ENCODE measurements at regions not wholly inside any gene's neighbourhood (a gene's known extent, or its start where the extent isn't known, plus 50 kb on each side); places are given as distances from the start of the nearest gene placed in this dataset.
"Not testable (repeated sequence)": the region's sequence is repeated elsewhere in the genome, so short reads cannot be mapped to it uniquely, and the experiment has no call there.

DNA sequence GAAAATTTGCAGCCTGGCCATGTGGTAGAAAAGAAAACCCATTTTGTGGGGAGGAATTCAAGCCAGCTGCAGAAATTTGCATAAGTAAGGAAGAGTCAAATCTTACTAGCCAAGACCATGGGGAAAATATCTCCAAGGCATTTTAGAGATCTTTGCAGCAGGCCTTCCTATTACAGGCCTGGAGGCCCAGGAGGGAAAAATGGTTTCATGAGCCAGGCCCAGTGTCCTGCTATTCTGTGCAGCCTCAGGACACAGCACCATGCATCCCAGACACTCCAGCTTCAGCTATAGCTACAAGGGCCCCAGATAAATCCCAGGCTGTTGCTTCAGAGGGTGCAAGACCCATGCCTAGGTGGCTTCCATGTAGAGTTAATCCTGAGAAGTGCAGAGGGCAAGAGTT lies 1590.1 kb upstream of the PRR20A start:
- no peak for DNase-seq (ENCODE audit: extremely low read depth, low read depth, low spot score)

DNA sequence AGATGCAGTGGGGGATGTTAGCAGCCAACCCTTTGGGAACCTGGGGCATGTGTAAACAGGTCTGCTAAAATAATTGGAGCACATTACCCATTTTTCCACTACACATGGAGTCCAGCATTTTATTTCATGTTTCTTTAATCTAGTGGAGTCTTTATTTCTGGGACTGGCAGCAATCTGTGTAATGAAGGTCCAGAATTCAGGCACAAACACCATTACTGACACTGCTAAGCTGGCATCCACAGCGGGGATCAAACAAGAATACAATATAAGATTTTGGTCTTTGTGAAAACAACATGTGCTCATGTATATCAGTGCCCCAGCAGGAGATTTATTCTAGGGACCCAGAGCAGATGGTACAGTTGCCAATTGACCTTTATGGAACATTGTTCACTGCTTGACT lies 1587.0 kb upstream of the PRR20A start:
- no peak for DNase-seq (ENCODE audit: extremely low read depth, low read depth, low spot score)

DNA sequence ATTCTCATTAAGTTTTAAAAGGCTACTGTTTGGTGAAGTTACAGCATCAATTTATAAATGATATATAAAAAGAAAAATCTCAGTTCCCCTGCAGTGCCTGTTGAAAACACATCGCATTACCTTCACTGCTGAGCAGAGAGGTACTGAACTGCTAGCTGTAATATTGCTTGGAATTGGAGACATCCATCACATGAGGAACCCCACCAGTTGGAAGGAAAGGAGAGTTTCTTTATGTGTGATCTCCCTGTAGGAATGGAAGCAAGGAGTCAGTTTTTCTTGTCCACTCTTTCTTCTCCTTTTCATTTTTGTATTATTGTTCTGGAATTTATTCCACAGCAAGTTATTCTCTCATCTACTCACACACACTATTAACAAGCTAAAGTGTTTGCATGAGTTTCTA lies 1586.0 kb upstream of the PRR20A start:
- no peak for DNase-seq (ENCODE audit: extremely low read depth, low read depth, low spot score)

DNA sequence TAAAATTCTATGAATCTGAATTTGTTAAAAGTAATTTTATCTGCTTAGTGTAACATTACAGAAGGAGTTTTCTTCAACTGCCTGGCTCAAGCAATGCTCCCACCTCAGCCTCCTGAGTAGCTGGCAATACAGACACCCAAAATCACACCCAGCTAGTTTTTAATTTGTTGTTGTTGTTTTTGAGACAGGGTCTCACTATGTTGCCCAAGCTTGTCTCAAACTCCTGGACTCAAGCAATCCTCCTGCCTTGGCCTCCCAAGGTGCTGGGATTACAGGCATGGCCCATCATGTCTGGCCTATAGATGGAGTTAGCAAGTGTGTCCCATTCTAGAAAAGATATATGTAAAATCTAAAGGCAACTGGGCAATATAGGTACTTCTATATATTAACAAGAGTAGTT lies 1580.4 kb upstream of the PRR20A start:
- DNase-seq (ENCODE audit: extremely low read depth, low read depth, low spot score) = no peak

DNA sequence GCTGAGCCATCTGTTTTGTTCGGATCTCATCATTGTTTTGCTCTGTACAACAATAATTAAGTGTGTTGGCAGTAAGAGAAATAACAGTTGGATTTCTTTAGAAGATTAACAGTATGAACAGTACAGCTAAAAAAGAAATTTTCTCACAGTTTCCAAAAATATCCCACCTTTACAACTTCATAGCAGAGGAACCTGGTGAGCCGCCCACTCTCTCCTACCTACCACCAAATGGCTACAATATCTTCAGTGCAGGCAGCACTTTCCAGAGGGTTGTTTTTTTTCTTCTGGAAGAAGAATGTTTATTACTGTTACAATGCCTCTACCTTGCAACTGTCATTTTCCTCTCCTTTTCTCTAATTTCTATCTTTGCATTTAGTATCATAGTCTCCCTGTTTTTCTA lies 1577.5 kb upstream of the PRR20A start:
- no peak for DNase-seq (ENCODE audit: extremely low read depth, low read depth, low spot score)

DNA sequence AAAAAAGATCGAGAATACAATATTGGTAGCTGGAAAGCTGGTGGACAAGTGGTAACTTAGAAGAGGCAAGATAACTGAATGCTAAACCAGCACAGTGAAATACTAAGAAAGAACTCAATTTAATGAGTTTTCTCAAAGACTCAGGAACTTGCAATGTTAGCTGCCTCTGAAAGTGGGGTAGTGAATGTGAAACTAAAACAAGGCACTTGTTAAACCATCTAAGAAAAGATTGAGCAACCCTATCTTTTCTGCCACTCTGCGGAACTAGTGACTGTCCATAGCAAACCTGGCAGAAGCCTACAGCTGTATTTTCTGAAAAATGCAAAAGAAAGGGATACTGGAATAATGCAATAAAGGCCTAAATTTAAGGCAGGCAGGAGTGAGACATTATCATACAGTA lies 1574.4 kb upstream of the PRR20A start:
- DNase-seq (ENCODE audit: extremely low read depth, low read depth, low spot score) = no peak

DNA sequence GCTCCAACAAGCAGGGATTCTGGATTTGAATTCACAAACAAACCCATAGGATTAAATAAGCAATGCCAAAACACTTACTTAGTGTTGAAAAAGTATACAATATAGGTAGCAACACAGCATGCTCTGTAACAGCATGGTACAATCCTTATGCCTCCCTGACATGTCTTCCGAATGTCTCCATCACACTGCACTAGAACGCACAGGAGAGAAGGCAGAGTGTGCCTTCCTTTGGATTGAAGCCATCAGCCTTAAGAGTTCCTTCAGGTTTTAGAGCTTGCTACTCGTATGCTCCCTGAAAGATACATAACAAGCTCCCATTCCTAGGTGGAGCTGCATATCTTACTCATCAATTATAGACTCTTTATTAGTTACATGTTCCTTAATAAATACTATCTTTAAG lies 1573.9 kb upstream of the PRR20A start:
- no peak for DNase-seq (ENCODE audit: extremely low read depth, low read depth, low spot score)

DNA sequence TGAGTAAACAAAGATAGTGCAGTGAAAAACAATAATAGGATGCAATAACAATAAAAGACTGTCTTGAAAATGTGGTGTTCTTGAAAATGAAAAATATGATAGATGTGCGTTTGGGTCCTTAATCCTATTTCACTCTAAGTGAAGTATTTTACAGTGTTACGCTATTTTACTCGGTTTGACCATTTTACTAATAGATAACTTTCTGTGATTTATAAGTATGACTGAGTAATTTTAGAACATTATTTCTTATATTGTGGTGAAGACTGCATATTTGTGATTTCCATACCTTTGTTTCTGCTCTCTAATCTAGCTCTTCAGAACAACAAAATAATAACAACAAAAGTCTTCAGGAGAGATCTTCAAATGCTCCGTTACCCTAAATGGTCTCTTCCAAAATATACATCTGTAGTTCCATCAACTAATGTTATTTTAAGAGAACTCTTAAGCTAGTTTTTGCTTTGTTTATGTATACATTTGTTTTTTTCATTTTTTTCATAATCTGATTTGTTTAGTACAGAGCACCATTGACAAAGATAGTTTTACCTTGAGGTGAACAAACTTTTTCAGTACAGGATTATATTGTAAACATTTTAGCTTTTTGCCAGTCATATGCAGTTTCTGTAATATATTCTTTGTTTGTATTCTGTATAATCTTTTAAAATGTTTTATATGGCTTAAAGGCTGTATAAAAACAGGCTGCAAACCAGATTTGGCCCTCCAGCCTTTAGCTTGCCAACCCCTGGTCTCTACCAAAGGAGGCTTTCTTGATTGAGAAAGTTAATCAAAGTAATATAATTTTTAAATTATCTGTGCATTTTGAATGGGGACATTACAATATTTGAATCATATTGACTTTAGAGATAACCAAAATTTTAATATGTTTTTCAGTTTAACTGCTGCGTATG lies 1572.7 kb upstream of the PRR20A start:
- DNase-seq (ENCODE audit: extremely low read depth, low read depth, low spot score) = no peak

DNA sequence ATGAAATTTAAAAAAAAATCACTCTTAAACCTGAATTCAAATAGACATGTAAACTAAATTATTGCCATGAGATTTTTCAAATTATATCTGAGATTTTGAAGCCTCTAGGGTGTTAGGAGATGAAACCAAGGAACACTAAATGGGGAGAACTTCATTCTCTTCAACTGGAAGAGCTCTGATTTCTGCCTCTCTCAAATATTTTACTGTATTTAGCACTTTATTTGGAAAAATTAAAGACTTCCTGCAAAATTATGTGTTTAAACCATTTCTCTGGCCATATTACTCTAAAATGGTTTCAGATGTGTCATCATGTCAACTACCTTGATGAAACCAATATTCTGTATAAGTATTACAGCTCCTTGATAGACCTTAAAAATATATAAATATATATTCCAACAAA lies 1571.6 kb upstream of the PRR20A start:
- DNase-seq (ENCODE audit: extremely low read depth, low read depth, low spot score) = no peak

DNA sequence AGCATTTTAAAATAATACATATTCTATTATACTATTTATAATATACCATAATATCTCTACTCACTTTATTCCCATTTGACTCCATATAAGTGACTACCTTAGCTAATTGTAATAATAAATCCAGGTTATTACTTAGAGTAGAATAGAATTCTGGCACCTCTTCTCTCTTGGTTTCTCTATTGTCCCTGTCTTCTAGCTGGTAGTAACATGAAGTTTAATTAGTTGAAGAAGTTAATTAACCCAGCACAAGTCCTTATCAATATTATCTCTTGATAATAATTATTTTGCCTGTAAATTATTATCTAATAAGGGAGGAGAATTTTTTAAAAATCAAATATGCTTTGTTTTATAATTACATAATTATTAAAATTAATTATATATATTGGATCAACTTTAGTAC lies 1571.2 kb upstream of the PRR20A start:
- no peak for DNase-seq (ENCODE audit: extremely low read depth, low read depth, low spot score)

DNA sequence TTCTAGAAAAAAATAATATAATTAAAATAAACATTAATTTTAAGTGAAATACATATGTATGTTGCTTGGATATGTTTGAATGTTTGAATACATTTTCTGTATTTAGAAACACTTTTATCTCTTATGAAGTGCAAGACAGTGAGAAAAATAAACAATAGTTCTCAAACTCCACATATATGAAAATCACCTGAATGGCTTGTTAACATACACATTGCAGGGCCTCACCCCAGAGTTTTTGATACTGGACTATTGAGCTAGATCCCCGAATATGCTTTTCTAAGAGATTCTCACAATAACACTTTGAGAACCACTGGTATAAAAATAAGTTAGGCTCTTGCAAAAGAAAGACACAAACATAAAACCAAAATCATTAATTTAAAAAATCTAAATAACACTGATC lies 1570.3 kb upstream of the PRR20A start:
- no peak for DNase-seq (ENCODE audit: extremely low read depth, low read depth, low spot score)

DNA sequence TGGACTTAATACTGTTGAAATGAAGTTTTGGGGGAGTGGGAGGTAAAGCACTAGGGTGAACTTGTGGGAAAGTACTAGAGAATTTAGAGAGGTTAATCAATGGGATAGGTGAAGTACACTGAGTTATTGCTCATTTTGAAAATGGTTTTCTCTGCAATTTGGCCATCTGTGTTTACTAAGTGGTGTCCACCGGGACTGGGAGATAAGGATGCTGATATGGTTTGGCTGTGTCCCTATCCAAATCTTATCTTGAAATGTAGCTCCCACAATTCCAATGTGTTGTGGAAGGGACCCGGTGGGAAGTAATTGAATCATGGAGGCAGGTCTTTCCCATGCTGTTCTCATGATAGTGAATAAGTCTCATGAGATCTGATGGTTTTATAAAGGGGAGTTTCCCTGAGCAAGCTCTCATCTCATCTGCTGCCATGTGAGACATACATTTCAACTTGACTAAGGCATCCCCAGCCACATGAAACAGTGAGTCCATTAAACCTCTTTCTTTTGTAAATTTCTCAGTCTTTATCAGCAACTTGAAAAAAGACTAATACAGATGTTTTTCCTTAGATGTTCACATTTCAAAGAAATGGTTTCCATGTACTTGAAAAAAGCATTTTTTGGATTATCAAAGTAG lies 1569.4 kb upstream of the PRR20A start:
- no peak for DNase-seq (ENCODE audit: extremely low read depth, low read depth, low spot score)

DNA sequence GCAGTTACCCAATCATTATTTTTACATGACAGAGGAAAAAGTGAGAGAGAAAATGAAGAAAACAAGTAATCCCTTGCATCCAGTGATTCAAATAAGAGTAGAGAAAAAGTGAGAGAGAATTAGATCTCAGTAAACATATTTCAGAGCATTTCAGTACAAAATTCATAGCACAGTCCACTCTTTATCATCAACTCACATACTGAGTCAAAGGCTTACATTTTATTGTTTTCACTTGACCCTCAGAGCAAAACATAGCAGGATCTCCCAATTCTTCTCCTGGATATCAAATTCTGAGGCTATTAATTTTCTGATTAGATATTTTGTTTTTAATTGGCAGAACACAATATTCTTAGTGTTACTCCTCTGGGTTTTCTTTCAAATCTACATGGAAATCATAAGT lies 1568.3 kb upstream of the PRR20A start:
- no peak for DNase-seq (ENCODE audit: extremely low read depth, low read depth, low spot score)

DNA sequence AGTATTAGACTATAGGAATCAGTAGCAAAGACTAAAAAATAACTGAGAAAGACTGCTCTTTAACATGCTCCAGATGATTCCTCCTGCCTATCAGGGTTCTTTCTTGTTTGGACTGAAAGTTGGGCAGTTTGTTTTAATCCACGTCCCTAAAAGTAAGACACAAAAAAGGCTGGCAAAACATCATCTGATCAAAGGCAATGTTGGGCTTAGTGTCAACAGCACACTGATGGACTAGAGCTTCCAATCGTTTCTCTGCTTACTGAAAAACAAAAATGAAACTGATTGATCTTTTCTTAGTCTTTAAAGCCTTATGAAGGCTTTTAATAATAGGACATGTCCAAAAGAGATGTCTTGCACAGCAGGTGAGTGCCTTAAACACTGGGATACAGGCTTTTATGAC lies 1567.9 kb upstream of the PRR20A start:
- DNase-seq (ENCODE audit: extremely low read depth, low read depth, low spot score) = no peak

DNA sequence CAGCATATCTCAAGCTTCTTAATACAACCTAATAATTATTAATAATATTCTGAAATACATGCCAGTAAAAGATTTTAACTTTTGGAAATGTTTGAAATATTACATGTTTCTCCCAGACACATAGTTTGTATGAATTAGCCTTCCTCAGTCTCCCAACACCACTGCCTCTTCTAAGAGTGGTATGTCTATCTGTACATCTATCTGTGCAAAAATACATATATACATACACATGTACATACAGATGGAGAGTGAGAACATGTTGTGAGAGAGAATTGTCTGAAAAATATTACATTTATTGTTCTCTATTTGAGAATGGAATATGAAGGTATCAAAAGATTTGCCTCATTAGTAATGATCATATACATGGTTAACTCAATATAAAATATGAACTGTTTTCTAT lies 1567.2 kb upstream of the PRR20A start:
- DNase-seq (ENCODE audit: extremely low read depth, low read depth, low spot score) = no peak

DNA sequence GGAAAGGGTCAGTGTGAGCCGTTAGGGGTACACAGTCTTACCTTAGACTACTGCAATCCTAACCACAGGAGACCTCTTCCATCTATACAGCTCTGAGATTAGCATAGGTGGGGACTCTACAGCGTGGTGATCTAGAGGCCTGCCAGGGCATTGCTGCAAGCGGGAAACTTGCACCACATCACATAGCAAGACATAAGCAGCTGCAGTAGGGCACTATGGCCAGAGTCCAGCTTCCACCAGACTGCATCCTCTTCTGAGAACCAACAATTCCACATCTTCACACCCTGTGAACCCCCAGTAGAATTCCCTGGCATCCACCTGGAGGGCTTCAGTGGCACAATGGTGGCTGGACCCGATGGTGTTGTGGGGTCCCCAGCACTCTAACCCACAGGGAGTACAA lies 1564.3 kb upstream of the PRR20A start:
- no peak for DNase-seq (ENCODE audit: extremely low read depth, low read depth, low spot score)

DNA sequence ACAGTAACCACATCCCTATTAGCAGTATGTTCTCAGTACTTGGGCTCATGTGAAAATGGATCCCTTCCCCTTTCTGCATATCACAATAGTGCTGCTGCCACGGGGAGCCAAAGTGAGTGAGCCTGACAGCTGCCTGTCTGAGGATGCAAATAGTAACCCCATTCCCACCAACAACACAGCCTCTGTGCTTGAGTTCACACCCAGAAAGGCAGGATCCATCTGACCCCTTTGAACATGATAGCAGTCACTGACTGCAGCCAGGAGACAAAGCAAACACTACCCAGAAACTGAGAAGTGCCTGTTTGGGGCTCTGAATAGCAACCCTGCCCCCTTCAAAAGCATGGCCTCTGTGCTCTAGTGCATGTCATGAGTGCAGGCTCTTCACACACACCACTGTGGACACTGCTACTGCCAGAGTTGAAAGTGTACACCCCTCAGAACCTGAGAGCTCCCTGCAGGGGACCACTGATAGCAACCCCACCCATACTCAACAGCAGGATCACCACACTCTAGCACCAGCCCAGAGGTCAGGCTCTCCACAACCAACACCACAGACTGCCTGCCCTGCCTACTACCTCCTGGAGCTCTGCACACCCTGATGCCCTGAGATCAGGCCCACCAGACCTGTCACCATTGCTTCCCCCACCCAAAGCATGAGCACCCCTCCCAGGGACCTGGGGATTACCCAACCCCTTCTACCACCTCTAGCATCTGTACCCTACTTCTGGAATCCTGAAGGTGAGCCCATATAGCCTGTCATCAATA lies 1563.5 kb upstream of the PRR20A start:
- no peak for DNase-seq (ENCODE audit: extremely low read depth, low read depth, low spot score)

DNA sequence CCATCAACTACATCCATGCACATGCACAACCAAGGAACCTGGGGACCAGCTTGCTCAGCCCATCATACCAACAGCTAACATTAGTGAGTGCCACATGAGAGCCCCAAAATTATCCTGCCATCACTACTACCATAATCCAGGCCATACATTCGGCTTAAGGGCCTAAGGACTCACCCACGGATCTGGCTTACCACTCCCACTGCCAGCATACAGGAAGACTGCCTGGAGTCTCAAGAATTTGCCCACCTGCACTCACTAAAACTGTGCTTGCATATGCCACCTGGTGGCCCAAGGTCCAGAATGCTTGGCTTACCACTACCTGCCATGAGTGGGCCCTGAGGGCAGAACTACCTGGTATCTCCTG lies 1562.9 kb upstream of the PRR20A start:
- no peak for DNase-seq (ENCODE audit: extremely low read depth, low read depth, low spot score)

DNA sequence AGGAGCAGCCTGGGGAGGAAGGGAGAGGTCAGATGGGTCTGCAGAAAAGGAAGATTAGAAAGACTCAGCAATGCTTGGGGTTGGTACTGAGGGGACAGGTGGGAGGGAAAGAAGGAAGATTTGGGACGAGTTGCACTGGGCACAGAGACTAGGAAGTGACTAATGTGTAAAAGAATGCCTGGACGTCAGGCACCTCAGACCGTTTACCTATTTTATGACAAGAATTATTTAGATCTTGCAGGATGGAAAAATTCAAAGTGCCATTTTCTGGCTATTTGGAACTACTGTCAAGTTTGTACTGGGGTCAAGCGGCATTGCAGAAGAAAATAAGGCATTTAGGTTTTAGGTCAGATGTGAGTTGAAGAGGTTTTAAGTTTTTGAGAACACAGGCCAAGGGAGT lies 1558.4 kb upstream of the PRR20A start:
- DNase-seq (ENCODE audit: extremely low read depth, low read depth, low spot score) = not testable (repeated sequence)

DNA sequence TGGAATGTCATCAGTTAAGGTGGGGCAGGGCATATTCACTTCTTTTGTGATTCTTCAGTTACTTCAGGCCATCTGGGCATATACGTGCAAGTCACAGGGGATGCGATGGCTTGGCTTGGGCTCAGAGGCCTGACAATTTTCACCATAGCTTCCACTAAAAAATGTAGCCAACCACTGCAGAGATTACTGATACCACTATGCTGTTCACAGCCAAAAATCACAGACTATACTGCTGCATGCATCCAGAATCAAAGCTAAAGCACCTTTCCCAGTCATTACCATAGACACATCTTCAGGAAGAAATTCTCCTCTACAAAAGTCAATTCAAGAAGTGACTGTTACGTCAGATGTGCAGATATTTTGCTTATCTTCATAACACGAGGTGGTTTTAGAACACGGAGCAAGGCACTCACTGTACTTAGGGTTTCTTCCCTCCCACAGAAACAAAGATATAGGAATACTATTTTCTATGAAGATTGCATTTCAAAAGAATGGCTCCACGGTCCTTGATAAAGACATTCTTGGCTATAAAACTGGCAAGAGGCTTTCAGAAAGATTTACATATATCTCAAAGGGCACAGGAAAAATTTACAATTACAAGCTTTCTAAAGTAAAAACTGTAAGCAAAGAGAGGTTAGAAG lies 1556.6 kb upstream of the PRR20A start:
- no peak for DNase-seq (ENCODE audit: extremely low read depth, low read depth, low spot score)

DNA sequence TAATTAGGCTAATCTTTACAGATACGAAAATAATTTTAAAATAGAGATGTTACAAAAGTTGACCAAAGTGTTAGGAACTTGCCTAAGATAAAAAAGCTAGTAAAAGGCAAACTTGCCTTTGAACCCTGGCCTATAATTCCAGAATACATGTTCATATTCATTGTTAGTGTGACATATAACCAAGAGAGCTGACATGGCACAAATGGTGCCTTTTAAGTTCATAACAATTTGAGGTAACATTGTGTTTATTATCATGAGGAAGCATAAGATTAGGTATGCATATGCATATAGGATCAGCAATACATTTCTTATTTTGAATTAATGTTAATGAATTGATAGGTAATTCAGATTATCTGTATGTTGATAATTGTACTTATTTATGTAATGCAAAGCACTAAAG lies 1537.9 kb upstream of the PRR20A start:
- DNase-seq (ENCODE audit: extremely low read depth, low read depth, low spot score) = no peak
